H1 (cell line): ENCODE measurements at regions not wholly inside any gene's neighbourhood (a gene's known extent, or its start where the extent isn't known, plus 50 kb on each side); places are given as distances from the start of the nearest gene placed in this dataset.

ENCODE experiments used
- CTCF ChIA-PET: fragments of 300-600 bp; sonication (Branson Sonifier 250); formaldehyde crosslinking; loops from one replicate; lab custom pipeline; 2021; ENCODE audit not compliant: partially characterized antibody; lab: Charles Lee
- POLR2A ChIA-PET: fragments of 300-600 bp; sonication (Branson Sonifier 250); formaldehyde crosslinking; loops from one replicate; lab custom pipeline; 2021; ENCODE audit warnings: inconsistent platforms; ENCODE audit not compliant: partially characterized antibody; lab: Charles Lee
- DNase-seq, 2 experiments: peaks; one replicate each; pipeline versions ENCODE4 v3.0.0 to v3.0.0-alpha.2; 2010 to 2022; ENCODE audit warnings: low spot score in 2 of 2, low read depth in 1 of 2, mixed read lengths in 1 of 2
- FAIRE-seq: peaks from 2 replicates; lab custom pipeline; 2011; peaks lifted over from hg19 to GRCh38; lab: Jason Lieb, UNC
- H2AFZ ChIP-seq: 2 replicates; pipeline ENCODE4 v1.8.1; 2012; ENCODE audit warnings: low read length, inconsistent platforms
- H2AK5ac ChIP-seq: 2 replicates; pipeline ENCODE4 v1.6.1; 2013; ENCODE audit warnings: low read depth, low read length
- H2BK120ac ChIP-seq: replicated peaks from 2 replicates; pipeline ENCODE3; 2013; ENCODE audit warnings: low read depth, low read length, inconsistent platforms
- H2BK12ac ChIP-seq: 2 replicates; pipeline ENCODE4 v1.6.1; 2013; ENCODE audit warnings: low read depth, low read length
- H2BK15ac ChIP-seq: 2 replicates; pipeline ENCODE4 v1.6.1; 2013; ENCODE audit warnings: low read length
- H2BK20ac ChIP-seq: 2 replicates; pipeline ENCODE4 v1.6.1; 2013; ENCODE audit warnings: low read length
- H2BK5ac ChIP-seq: 2 replicates; pipeline ENCODE4 v1.6.1; 2013; ENCODE audit warnings: low read depth, low read length
- H3K14ac ChIP-seq: 2 replicates; pipeline ENCODE4 v1.6.1; 2013; ENCODE audit warnings: inconsistent platforms; ENCODE audit not compliant: insufficient read length
- H3K18ac ChIP-seq: 2 replicates; pipeline ENCODE4 v1.6.1; 2013; ENCODE audit warnings: low read length; ENCODE audit errors: extremely low read depth
- H3K23ac ChIP-seq: 2 replicates; pipeline ENCODE4 v1.6.1; 2013; ENCODE audit warnings: inconsistent platforms; ENCODE audit not compliant: insufficient read length
- H3K23me2 ChIP-seq: 2 replicates; pipeline ENCODE4 v1.6.1; 2013; ENCODE audit warnings: low read depth, low read length
- H3K27ac ChIP-seq: 2 replicates; pipeline ENCODE4 v1.6.1; 2011; ENCODE audit warnings: low read depth, low read length, inconsistent platforms
- H3K27me3 ChIP-seq, 4 experiments: replicated peaks in 1 of 4; 1 replicate in 1 of 4; 2 replicates in 3 of 4; pipeline versions ENCODE4 v1.6.1 to v1.8.1; 2011 to 2013; ENCODE audit warnings: low read length in 3 of 4, mild to moderate bottlenecking in 3 of 4, inconsistent platforms in 2 of 4, mixed read lengths in 2 of 4, moderate library complexity in 1 of 4; ENCODE audit not compliant: control insufficient read depth in 3 of 4, insufficient read depth in 3 of 4; ENCODE audit errors: extremely low read depth in 1 of 4
- H3K36me3 ChIP-seq, 4 experiments: 2 replicates each; pipeline versions ENCODE4 v1.6.1 to v1.8.1; 2011 to 2013; ENCODE audit warnings: mild to moderate bottlenecking in 4 of 4, low read length in 3 of 4, moderate library complexity in 2 of 4, control low read depth in 1 of 4, inconsistent platforms in 1 of 4; ENCODE audit not compliant: insufficient read depth in 4 of 4, control insufficient read depth in 2 of 4
- H3K4ac ChIP-seq: replicated peaks from 2 replicates; pipeline ENCODE3; 2013; ENCODE audit warnings: low read length, low read depth, mixed read lengths, inconsistent platforms; ENCODE audit not compliant: insufficient read length
- H3K4me1 ChIP-seq, 4 experiments: replicated peaks in 1 of 4; 1 replicate in 1 of 4; 2 replicates in 3 of 4; pipeline versions ENCODE4 v1.6.1 to v1.8.1; 2011 to 2013; ENCODE audit warnings: low read length in 3 of 4, inconsistent platforms in 2 of 4, mixed read lengths in 1 of 4; ENCODE audit not compliant: insufficient read depth in 4 of 4, control insufficient read depth in 3 of 4
- H3K4me2 ChIP-seq, 2 experiments: 2 replicates each; pipeline versions ENCODE4 v1.6.1 to v1.8.1; 2011 to 2013; ENCODE audit warnings: low read depth in 2 of 2, low read length in 2 of 2, control low read depth in 1 of 2, inconsistent platforms in 1 of 2, mild to moderate bottlenecking in 1 of 2; ENCODE audit not compliant: insufficient read depth in 1 of 2
- H3K4me3 ChIP-seq, 4 experiments: fragments of 200-600, 300-600 bp in 1 of 4; sonication (generic), shearing (Covaris generic), sonication (Bioruptor Twin) in 1 of 4; 2 replicates each; pipeline versions ENCODE4 v1.5.1 to v1.8.1; 2011 to 2016; ENCODE audit warnings: low read length in 4 of 4, low read depth in 3 of 4, control low read depth in 2 of 4, inconsistent platforms in 2 of 4, mild to moderate bottlenecking in 2 of 4, mixed read lengths in 1 of 4, moderate library complexity in 1 of 4; ENCODE audit not compliant: insufficient read depth in 2 of 4; ENCODE audit errors: extremely low read depth in 1 of 4
- H3K56ac ChIP-seq: replicated peaks from 2 replicates; pipeline ENCODE3; 2013; ENCODE audit warnings: low read depth, mild to moderate bottlenecking, mixed read lengths, low read length, inconsistent platforms; ENCODE audit not compliant: insufficient read length
- H3K79me1 ChIP-seq: 2 replicates; pipeline ENCODE4 v1.6.1; 2013; ENCODE audit warnings: low read depth, low read length, control low read depth
- H3K79me2 ChIP-seq, 2 experiments: 2 replicates each; pipeline versions ENCODE4 v1.6.1 to v1.8.1; 2012 to 2013; ENCODE audit warnings: low read length in 2 of 2, mild to moderate bottlenecking in 2 of 2, inconsistent platforms in 1 of 2; ENCODE audit not compliant: insufficient read depth in 2 of 2, control insufficient read depth in 1 of 2
- H3K9ac ChIP-seq, 4 experiments: replicated peaks in 1 of 4; 1 replicate in 1 of 4; 2 replicates in 3 of 4; pipeline versions ENCODE4 v1.6.1 to v1.8.1; 2011 to 2013; ENCODE audit warnings: low read depth in 3 of 4, low read length in 3 of 4, control low read depth in 2 of 4, mild to moderate bottlenecking in 2 of 4, moderate library complexity in 2 of 4, inconsistent platforms in 1 of 4; ENCODE audit errors: extremely low read depth in 1 of 4
- H3K9me3 ChIP-seq, 2 experiments: 2 replicates each; pipeline versions ENCODE4 v1.6.1 to v1.8.1; 2012 to 2013; ENCODE audit warnings: mild to moderate bottlenecking in 2 of 2, moderate library complexity in 2 of 2, control low read depth in 1 of 2, inconsistent platforms in 1 of 2, low read depth in 1 of 2, low read length in 1 of 2, mixed read lengths in 1 of 2; ENCODE audit not compliant: insufficient read depth in 2 of 2
- H4K20me1 ChIP-seq, 2 experiments: replicated peaks in 1 of 2; 2 replicates each; pipeline versions ENCODE3 to v1.8.1; 2011 to 2013; ENCODE audit warnings: inconsistent platforms in 2 of 2, low read length in 2 of 2, mild to moderate bottlenecking in 1 of 2; ENCODE audit not compliant: insufficient read depth in 2 of 2, control insufficient read depth in 1 of 2
- H4K5ac ChIP-seq: 2 replicates; pipeline ENCODE4 v1.6.1; 2013; ENCODE audit warnings: low read length, low read depth, mixed read lengths, inconsistent platforms; ENCODE audit not compliant: insufficient read length
- H4K8ac ChIP-seq: 2 replicates; pipeline ENCODE4 v1.8.0; 2013; ENCODE audit warnings: mild to moderate bottlenecking, moderate library complexity, low read length, inconsistent platforms; ENCODE audit not compliant: insufficient read depth; ENCODE audit errors: extremely low read depth
- H4K91ac ChIP-seq: replicated peaks from 2 replicates; pipeline ENCODE3; 2013; ENCODE audit warnings: low read length, mixed read lengths, inconsistent platforms; ENCODE audit not compliant: insufficient read length
- BACH1 ChIP-seq: IDR thresholded peaks from 2 replicates; pipeline ENCODE4 v1.6.1; 2012; ENCODE audit warnings: low read length, improper control_type of control experiment
- CHD1 ChIP-seq: IDR thresholded peaks from 2 replicates; pipeline ENCODE4 v1.6.1; 2012; ENCODE audit warnings: low read depth, low read length, improper control_type of control experiment
- CREB1 ChIP-seq: IDR thresholded peaks from 2 replicates; pipeline ENCODE4 v1.6.1; 2012; ENCODE audit warnings: inconsistent platforms
- EP300 ChIP-seq, 2 experiments: IDR thresholded peaks; 1 replicate in 1 of 2; 2 replicates in 1 of 2; pipeline ENCODE4 v1.6.1; 2011 to 2012; ENCODE audit warnings: low read depth in 2 of 2, low read length in 2 of 2, mild to moderate bottlenecking in 2 of 2, borderline replicate concordance in 1 of 2, inconsistent platforms in 1 of 2, moderate library complexity in 1 of 2
- HDAC2 ChIP-seq, 2 experiments: fragments of 300-600 bp in 1 of 2; sonication (generic) in 1 of 2; IDR thresholded peaks; 2 replicates each; pipeline ENCODE4 v1.6.1; 2011 to 2012; ENCODE audit warnings: low read depth in 2 of 2, low read length in 2 of 2, mild to moderate bottlenecking in 2 of 2, moderate library complexity in 2 of 2, borderline replicate concordance in 1 of 2, inconsistent platforms in 1 of 2
- JUN ChIP-seq: IDR thresholded peaks from 2 replicates; pipeline ENCODE4 v1.6.1; 2011; ENCODE audit warnings: low read depth, mild to moderate bottlenecking, improper control_type of control experiment, low read length
- MAFK ChIP-seq: IDR thresholded peaks from 2 replicates; pipeline ENCODE4 v1.6.1; 2012; ENCODE audit warnings: low read depth, mild to moderate bottlenecking, improper control_type of control experiment, low read length
- POLR2A ChIP-seq, 2 experiments: IDR thresholded peaks; 1 replicate in 1 of 2; 2 replicates in 1 of 2; pipeline ENCODE4 v1.6.1; 2011; ENCODE audit warnings: low read depth in 2 of 2, low read length in 2 of 2, mild to moderate bottlenecking in 2 of 2; ENCODE audit errors: control extremely low read depth in 1 of 2
- POLR2AphosphoS5 ChIP-seq: IDR thresholded peaks from 2 replicates; pipeline ENCODE4 v1.6.1; 2011; ENCODE audit warnings: low read depth, low read length
- SIN3A ChIP-seq, 2 experiments: IDR thresholded peaks in 1 of 2; conservative IDR thresholded peaks in 1 of 2; 2 replicates each; pipeline ENCODE4 v1.6.1; 2011 to 2012; ENCODE audit warnings: low read length in 2 of 2, improper control_type of control experiment in 1 of 2, low read depth in 1 of 2, mild to moderate bottlenecking in 1 of 2
- SUZ12 ChIP-seq: fragments of 200-600 bp; sonication (generic); IDR thresholded peaks from 2 replicates; pipeline ENCODE4 v1.6.1; 2012; ENCODE audit warnings: mild to moderate bottlenecking, inconsistent platforms, low read length, moderate library complexity, mixed read lengths
- WGBS, 2 experiments: shearing (Covaris generic) in 1 of 2; methylation state at CpG; one replicate each; pipeline versions ENCODE4 v1.1.6 to v1.1.7; 2013 to 2015; ENCODE audit warnings: low lambda C conversion rate in 2 of 2, mixed read lengths in 2 of 2, inconsistent platforms in 1 of 2, low coverage in 1 of 2, missing lambda C conversion rate in 1 of 2; ENCODE audit not compliant: insufficient replicate concordance in 2 of 2, insufficient coverage in 1 of 2, insufficient read length in 1 of 2; ENCODE audit errors: extremely low coverage in 1 of 2, missing lambda C conversion rate in 1 of 2; 5-methylcytosine and 5-hydroxymethylcytosine counted together
- TF ChIP-seq, protein P1 (sequence below): IDR thresholded peaks from 2 replicates; pipeline ENCODE4 v1.6.1; 2012; ENCODE audit warnings: low read length, inconsistent platforms

DNA sequence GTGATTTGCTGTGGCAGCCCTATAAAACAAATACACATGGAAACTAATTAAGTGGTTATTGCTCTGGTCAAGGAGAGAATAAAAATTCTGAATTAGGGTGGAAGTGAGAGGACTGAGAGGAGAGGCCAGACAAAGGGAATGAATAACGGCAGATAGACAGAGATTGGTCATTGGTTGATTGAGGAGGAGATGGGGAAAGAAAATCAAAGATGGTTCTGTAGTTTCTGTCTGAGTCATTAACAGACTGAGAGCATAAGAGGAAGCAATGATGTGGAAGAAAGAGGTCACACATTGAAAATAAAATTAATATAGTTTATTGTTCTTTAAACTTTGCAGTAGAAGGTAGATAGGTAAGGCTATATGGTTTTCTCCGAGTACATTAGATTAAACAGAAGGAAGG, 469.8 kb downstream of the ACTL7B start:
- Histone ChIP-seq H3K9me3 (no peaks in the 10 kb centered on the region), H3K79me2 (no peaks in the 10 kb centered on the region), H3K4ac (no peak overlapping the region), H3K4me1 (no peaks in the 10 kb centered on the region), H2BK120ac (no peak overlapping the region), H3K4me2 (no peak overlapping the region), H3K4me3 (no peak overlapping the region), H3K23ac (no peak overlapping the region), H2BK5ac (no peak overlapping the region), H2AK5ac (no peak overlapping the region), H3K36me3 (no peaks in the 10 kb centered on the region), H2BK20ac (no peak overlapping the region), H4K91ac (no peak overlapping the region), H2BK15ac (no peak overlapping the region), H2AFZ (no peak overlapping the region), H3K18ac (no peak overlapping the region), H3K79me1 (no peaks in the 10 kb centered on the region), H3K9ac (no peak overlapping the region), H3K56ac (no peak overlapping the region), H3K23me2 (no peaks in the 10 kb centered on the region), H4K20me1 (no peaks in the 10 kb centered on the region), H3K14ac (no peak overlapping the region), H3K27me3 (no peaks in the 10 kb centered on the region), H4K5ac (no peak overlapping the region), H2BK12ac (no peak overlapping the region), H4K8ac (no peak overlapping the region), H3K27ac (no peak overlapping the region)
- WGBS, 2 experiments: 96% methylated on average over 2 of the region's 2 CpGs; no CpG with 5 or more reads in 1 of the 2 experiments
- no peak for FAIRE-seq
- no peak for DNase-seq
- TF ChIP-seq MAFK (no peak), EP300 (IDR thresholded peaks at IDR 0.05; ENCODE audit: borderline replicate concordance in 1 of 2, low read depth in 2 of 2, low read length in 2 of 2) (no peak), BACH1 (no peak), POLR2AphosphoS5 (no peak), SIN3A (conservative IDR thresholded peaks at IDR 0.05 in 1 of 2, IDR thresholded peaks at IDR 0.05 in 1 of 2; ENCODE audit: low read depth in 1 of 2, low read length in 2 of 2) (no peak), HDAC2 (IDR thresholded peaks at IDR 0.05; ENCODE audit: borderline replicate concordance in 1 of 2, low read depth in 2 of 2, low read length in 2 of 2) (no peak), POLR2A (IDR thresholded peaks at IDR 0.05; ENCODE audit: control extremely low read depth in 1 of 2, low read depth in 2 of 2, low read length in 2 of 2) (no peak), CREB1 (no peak), CHD1 (no peak), JUN (no peak), SUZ12 (no peak)
- TF ChIP-seq, protein P1, sequence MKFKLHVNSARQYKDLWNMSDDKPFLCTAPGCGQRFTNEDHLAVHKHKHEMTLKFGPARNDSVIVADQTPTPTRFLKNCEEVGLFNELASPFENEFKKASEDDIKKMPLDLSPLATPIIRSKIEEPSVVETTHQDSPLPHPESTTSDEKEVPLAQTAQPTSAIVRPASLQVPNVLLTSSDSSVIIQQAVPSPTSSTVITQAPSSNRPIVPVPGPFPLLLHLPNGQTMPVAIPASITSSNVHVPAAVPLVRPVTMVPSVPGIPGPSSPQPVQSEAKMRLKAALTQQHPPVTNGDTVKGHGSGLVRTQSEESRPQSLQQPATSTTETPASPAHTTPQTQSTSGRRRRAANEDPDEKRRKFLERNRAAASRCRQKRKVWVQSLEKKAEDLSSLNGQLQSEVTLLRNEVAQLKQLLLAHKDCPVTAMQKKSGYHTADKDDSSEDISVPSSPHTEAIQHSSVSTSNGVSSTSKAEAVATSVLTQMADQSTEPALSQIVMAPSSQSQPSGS: no peak
- ChIA-PET POLR2A (no interaction called here), CTCF (no interaction called here)
